HL-60/S4 treated with phorbol 12-myristate 13-acetate at 8.2 ng/mL for 4 days and 3 days (cell line): ENCODE measurements at regions not wholly inside any gene's neighbourhood (a gene's known extent, or its start where the extent isn't known, plus 50 kb on each side); places are given as distances from the start of the nearest gene placed in this dataset.

Experiments
- in situ Hi-C: fragments of 300-500 bp; cut with MboI; formaldehyde crosslinking; loops from 2 replicates; pipeline ENCODE4 v1.15.0; 2022; ENCODE audit warnings: low sequenced_read_pairs

DNA sequence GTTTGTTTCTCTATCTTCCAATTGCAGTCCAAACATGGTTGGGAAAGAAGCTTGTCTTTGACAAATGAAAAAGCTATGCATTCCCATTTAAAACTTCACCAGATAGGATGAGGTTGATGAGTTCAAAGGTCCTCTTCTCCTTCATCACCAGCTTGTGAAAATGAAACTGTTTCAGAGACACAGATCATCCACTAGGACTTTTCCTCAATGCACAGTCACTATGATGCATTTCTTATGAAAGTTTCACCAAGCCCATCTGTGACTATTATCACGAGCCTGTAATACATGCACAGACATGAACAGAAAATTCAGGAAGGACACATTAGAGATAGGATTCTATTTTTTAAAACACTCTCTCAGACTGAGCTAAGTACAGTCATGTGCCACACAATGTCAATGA lies 644.4 kb downstream of the PLCL1 start:
- in situ Hi-C loops: no loop called here

DNA sequence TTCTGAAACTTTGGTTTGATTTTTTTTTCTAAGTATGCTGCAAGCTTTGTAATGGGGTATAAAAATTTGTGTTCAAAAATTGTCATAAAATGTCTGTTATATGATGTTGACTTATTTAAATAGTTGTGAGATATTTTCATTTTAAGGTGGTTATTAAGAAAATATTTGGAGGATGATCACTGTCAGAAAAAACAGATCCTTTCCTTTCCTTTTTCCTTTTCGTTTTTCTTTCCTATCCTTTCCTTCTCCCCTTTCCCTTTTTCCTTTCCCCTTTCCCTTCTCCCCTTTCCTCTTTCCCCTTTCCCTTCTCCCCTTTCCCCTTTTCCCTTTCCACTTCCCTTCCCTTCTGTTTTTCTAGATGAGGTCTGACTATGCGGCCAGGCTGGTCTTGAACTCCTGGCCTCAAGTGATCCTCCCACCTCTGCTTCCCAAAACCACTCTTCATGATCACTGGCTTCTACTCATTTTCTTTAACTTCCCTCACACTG lies 640.5 kb downstream of the PLCL1 start:
- in situ Hi-C loops: no loop called here

DNA sequence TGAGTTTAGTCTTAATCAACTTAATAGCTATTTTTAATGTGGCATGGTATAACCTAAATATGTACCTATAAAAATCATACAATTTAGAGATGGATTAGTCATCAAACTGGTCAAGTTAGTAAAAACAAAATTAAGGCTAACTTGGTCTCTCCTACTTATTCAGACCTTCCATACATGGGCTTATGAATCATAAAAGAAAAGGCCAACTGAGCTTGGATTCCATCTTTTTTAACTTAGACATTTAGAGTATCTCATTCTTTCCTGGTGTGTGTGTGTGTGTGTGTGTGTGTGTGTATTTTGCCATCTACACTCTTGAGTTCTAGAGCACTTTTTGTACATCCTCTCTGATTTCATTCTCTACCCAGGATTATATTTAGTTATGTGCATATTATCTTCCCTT lies 637.5 kb downstream of the PLCL1 start:
- in situ Hi-C loops: no loop called here

DNA sequence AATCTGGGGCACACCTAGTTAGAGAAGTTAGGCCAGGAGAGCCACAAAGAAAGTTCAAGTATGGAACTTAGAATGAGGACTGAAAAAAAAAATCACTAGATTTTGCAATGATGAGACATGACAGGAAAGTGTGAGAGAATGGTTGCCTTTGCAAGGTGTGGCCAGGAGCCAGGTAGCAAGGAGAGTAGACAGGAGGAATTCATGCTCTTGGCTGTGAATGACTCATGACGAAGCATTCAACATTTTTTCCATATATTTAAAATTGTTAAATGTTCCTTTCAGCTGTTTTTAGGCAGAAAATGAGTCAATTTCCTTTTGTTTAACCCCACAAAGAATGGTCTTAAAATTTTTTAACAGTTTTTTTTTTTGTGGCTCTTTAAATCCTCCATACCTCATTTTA lies 636.9 kb downstream of the PLCL1 start:
- in situ Hi-C loops: no loop called here

DNA sequence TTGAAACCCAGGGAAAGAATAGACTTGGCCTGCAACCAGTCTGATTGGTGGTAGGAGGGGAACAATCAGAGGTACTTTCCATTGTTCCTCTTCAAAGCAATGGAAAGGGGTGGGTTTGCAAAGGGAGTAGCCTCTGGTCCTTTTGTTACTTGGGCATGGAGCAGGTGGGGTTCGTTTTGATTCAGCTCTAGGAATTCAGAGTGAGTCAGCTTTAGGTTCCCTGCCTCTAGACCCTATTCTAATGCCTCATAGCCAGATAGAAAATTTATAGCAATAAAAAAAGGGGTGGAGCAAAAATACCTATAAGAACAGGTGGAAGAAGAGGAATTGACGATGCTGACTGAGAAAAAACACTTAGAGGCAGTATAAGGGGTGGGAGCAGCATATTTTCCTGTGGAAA lies 636.4 kb downstream of the PLCL1 start:
- in situ Hi-C loops: no loop called here

DNA sequence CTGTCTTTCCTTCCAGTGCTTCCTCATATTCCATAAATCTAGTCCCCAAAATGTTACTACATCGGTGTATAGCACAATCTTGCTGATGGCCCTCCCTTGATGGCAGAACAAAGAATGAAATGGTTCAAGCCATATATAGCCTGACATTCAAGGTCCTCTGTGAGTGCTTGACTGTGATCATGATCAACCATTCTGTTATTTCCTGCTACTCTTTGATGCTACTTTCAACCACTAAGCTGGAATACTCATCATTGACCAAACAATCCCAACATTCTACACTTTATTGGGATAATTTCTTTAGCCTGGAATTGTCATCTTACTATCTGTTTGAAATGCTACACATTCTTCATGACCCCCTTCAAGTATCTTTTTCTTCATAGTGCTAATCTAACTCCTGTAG lies 633.9 kb downstream of the PLCL1 start:
- in situ Hi-C loops: no loop called here

DNA sequence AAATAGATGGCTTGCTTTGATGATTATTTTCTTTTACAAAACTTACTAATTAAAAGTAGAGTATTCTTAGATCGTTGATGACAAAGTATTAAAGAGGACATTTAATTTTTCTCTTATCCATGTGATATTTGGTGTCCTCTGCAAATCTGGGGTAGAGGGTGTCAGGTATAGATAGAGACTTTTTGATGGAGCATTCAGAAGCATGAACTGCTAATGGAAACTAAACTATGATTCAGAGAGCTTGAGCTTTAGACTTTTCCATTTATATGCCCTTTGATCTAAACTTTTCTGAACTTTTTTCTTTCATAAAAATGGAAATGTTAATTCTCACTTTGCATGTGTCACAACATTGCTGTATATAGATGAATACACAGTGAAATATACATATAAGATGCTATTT lies 619.7 kb downstream of the PLCL1 start:
- in situ Hi-C loops: no loop called here

DNA sequence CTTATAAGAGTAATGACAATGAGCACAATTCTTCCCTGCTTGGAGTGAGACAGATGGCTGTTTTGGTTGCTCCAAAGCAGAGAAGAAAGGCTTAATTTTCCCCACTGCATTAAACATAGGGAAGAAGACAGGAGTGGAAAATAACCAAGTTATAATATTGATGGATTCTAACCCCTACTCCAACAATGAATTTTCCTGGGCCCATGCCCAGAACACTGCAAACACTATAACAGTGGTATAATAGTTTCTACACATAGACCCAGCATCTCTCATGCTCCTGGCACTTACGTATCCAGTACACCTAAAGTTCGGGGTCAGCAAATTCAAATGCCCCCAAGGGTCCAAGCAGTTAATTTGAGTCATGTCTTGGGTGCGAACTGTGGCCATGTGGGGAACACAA lies 613.4 kb downstream of the PLCL1 start:
- in situ Hi-C loops: no loop called here

DNA sequence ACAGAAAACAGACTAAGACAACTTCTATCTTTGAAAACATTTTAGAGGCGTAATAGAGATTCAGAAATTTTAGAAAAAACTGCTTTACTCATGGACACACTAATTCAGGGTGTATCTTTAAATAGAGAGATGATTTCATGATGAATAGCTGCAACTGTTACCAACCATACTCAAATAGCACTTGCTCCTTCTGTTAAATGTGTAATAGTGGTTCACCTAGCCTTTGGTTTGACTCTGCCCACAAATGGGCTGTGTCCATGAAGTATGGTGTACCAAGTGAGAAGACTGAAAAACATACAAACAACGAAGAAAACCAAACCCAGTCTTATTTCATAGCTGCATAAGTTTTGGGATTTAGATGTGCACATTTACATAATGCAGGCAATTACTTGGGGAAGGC lies 610.6 kb downstream of the PLCL1 start:
- in situ Hi-C loops: no loop called here

DNA sequence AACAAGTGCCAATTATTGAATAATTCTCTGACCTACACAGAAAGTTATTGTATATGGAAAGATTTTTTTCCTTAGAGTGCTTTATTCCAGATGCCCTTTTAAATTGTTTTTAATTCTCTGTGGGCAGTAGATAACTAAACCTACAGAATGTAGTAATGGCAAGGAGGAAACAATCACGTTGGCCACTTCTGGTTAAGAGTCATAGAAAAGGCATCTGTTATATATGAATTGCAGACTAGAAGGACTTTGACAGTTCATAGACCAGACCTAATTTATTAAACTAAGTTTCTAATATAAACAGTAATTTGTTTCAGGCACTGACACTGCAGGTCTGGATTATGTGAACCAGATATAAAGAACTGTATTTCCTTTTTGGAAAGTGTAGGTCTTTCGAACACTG lies 607.5 kb downstream of the PLCL1 start:
- in situ Hi-C loops: no loop called here

DNA sequence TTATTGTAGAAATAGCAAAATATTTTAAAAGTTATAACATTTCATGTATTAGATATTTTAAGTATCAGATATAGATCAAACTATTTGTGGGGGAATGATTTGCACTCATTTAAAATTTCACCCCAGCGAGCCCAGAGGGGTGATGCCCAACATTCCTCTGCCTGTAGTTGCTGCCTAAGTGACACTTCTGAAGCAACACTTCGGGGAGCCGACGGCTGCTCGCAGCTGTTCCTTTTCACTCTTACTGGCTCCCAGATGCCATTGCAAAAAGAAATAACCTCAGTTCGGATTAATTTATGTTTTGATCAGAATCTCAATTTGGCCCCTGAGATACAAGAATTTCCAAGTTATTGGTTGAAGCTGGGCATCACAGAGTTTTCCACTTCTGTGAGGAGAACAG lies 603.8 kb downstream of the PLCL1 start:
- in situ Hi-C loops: no loop called here

DNA sequence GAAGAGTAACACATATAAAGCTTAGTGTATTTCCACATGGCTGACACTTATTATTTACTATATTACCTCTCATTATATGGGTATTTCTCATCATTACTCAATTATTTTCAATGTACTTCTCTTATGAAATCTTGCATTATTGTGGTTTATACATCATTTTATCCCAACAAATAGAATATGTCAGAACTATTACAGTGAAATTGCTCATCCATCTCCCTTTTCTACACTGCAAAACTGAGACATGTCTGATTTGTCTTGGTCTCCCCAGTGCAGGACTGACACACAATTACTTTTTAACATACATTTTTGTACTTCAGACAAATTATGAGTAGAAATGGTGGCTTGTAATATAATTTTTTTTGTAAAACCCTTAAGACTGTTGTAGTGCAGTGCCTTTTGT lies 600.9 kb downstream of the PLCL1 start:
- in situ Hi-C loops: no loop called here

DNA sequence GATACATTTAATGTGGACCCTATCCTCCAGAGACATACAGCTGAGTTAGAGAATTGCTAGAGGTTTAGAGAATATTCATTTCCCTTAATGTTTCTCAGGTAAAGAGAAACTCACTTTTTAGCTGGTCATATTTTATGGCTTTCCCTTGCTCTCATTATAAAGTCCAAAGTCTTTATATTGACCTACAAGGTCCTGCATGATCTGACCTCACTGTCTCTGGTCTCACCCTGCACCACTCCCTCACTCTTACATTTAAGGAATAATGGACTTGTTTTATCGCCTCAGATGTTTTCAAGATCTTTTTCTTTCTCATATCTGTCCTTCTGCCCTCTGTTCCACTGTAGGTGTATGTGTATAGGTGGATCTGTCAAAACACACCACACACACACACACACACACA lies 597.3 kb downstream of the PLCL1 start:
- in situ Hi-C loops: no loop called here

DNA sequence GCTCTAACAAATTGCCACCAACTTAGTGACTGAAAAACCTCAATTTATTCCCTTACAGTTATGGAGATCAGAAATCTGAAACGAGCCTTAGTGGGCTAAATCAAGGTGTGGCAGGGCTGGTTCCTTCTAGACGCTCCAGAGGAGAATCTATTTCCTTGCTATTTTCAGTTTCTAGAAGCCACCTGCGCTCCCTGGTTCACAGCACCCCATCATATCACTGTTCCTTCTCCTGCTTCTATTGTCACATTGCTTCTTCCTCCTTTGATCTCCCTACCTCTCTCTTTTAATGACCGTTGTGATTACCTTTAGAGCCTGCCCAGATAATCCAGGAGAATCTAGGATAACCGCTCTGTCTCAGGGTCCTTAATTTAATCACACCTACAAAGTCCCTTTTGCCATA lies 596.6 kb downstream of the PLCL1 start:
- in situ Hi-C loops: no loop called here

DNA sequence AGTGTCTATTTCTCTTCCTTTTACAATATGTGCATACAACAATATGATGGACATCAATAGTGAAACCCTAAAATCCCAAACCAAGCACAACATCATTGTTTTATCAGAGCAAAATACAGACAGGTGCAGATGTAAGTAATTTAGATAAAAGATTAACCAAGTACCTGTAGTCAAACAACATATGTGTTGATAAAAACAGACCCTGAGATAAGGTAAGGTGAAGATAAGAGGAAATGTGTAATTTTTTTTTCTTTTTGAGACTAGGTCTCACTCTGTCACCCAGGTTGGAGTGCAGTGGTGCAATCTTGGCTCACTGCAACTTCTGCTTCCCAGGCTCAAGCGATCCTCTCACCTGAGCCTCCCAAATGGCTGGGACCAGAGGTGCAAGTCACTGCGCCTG lies 589.8 kb downstream of the PLCL1 start:
- in situ Hi-C loops: no loop called here

DNA sequence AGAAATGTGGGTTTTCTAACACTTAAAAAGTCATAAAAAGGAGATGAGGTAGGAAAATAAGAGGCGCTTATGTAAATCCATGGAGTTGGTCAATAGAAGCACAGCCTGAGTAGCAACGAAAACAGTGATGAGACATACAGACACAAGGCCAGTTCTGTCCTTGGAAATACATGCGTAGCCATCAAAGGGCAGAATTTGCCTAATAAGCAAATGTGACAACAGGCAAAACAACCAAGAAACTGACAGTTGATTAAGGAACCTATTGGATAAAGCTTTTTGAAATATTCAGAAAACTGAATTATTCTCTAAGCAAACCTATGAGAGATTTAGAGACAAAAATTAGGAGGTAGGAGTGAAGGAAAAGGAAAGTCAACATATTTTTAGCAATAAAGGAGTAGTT lies 586.3 kb downstream of the PLCL1 start:
- in situ Hi-C loops: no loop called here

DNA sequence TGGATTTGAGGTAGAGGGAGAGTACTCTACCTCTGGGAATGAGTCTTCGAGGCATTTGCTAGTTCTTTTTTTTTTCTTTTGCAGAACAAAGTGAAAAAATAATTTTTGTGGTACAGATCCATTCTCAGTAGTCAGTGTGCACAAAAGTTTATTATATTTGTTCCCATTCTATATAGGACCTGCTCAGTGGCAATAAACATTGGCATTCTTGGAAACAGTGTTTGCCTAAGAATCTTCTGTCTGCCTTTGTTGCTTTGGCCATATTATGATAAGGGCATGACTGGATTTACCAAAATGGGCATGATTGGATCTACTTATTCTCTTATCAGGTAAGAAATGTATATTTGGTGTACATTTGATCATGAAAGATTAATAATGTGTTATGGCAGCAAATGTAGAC lies 583.3 kb downstream of the PLCL1 start:
- in situ Hi-C loops: no loop called here

DNA sequence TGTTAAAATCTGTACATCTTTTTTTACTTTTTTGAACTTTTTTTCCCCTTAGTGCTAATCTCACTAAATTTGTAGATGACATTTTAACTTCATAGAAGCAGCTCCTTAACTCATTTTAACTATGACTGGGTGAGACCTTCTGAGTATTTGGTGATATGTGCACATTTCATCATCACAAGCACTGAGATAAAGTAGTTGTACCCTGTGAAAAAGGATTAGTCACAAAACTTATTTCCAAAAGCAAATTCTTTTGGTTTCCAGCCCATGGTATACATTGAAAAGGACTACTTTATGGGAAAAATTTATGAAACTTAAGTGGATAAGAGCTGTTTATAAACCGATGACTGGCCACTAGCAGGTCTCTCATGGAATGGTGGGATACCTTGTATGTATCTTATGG lies 581.5 kb downstream of the PLCL1 start:
- in situ Hi-C loops: no loop called here

DNA sequence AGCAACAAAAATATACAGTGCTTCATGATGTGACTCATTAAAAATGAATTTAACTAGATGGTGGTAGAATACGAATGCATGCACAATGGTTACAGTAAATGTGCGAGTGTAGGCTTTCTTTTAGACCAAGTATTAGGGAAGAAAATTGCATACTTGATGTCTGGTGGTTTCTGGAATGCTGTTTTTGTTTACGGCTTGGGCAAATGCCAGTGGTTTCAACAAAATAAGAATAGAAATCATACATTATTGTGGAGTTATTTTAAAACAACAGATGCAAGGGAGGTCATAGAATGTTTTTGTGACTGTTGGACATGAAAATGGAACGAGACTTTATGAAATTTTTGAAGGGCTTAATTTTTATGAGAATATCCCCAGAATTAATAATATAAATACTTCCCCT lies 580.9 kb downstream of the PLCL1 start:
- in situ Hi-C loops: no loop called here

DNA sequence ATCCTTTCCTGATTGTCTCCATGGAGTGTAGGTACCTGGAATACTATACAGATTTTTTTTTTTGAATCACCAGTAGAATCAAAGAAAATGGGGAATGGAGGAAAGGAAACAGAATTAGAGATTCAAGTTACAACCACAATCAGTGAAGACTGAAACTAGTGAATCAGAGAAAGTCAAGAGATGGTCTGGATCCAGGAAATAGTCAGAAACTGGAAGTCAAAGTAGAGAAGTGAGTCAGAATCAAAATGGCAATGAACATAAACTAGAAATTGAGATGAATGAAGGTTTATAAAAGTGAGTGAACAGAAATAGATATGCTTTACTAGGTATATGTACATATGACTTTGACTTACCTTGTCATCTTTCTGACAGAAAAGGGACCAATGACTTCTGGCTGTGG lies 579.0 kb downstream of the PLCL1 start:
- in situ Hi-C loops: no loop called here

DNA sequence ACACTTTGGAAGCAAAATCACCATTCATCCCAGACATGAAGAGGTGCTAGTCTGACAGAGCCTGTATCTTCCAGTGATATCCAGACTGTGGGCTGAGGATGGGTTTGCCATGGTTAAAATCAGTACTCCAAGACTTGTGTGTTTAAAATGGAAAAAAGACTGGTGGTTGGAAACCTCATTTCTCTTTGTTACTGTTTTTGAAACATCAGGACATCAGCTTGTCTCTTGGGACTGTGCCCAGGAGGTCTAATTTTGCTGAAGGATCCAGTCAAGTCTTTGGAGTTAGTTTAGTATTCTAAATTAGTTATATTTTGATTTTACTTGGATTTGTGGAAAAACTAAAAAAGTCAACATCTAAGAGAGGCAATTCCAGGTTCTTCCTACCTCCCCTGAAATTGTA lies 578.4 kb downstream of the PLCL1 start:
- in situ Hi-C loops: no loop called here

DNA sequence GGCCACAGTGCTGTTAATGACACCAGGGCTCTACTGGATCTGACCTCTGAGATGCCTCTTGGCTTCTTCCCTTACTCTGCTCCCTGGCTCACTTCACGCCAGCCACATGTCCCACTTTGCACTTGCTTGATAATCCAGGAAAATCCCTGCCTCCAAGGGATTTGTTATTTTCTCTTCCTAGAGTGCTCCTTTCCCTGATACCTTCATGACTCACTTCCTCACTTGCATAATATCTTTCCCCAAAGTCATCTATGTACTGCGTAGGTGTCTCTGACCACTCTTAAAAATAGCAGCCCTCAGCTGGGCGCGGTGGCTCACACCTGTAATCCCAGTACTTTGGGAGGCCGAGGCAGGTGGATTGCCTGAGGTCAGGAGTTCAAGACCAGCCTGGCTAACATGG lies 572.3 kb downstream of the PLCL1 start:
- in situ Hi-C loops: no loop called here

DNA sequence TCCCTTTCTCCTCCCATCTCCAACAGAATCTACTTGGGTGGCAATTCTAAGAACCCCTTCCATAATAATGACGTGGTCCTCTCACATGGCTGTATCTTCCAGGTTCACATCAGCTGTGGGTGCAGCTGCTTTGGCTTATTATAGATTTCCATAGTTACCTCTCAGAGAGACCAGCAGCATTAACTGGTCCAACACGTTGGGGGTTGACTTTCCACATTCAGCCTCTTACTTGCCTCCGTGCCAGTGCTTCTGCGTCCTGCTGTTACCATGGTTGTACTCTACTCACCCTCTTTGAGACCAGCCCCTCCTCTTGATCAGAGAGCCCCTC lies 570.7 kb downstream of the PLCL1 start:
- in situ Hi-C loops: no loop called here
